ENCODE measurements at regions not wholly inside any gene's neighbourhood (a gene's known extent, or its start where the extent isn't known, plus 50 kb on each side); places are given as distances from the start of the nearest gene placed in this dataset.

DNA sequence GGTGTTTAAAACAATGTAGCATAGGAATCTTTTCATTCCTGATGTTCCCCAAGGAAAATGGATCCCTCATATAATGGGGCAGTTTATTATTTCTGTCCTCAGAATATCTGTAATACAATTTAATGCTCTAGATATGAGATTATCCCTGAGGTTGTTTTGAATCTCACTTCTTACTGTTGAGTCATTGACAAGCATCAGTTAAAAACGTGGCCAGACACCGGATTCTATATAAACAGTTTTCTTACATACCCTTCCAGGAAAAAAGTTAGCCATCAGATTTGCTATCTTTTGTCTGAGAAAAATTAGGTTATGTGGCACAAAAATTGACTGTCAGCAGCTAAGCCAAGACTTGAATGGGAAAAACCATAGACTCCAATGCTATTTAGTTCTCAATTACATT is 539.8 kb upstream of the CELF2 start:
- DNase-seq = no peak

DNA sequence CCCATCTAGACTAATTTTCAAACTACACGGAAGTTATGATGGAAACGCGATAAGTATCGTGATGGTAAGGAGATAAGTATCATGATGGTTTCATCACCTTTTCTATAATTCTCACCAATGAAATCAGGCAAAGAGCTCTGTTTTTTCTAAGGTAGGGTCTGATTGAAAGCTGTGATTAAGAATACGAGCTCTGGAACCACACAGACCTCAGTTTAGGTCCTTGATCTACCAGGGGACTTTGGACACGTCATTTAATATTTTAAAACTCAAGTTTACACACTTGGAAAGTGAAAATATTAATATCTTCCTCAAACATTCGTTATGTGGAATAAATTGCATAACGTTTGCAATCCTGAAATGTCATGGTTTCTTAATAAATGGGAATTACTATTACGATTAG is 538.2 kb upstream of the CELF2 start:
- DNase-seq = no peak

DNA sequence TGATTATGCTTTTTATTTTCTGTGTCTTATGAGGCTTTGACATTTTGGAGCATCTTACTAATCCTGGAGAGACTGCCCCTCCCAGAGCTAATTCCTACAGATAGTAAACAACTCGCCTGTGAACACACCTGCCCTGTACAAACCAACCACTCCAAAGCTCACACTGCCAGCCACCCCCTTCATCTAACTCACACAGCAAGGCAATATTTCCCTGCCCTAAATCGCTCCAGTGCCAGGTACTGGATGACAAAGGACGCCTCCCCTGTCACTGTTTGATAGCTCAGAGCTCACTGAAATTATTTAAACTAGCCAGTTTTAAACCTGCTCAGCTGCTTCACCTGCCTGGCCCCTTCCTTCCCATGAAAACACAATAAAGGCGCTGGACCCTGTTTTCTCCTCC is 535.1 kb upstream of the CELF2 start:
- no peak for DNase-seq

DNA sequence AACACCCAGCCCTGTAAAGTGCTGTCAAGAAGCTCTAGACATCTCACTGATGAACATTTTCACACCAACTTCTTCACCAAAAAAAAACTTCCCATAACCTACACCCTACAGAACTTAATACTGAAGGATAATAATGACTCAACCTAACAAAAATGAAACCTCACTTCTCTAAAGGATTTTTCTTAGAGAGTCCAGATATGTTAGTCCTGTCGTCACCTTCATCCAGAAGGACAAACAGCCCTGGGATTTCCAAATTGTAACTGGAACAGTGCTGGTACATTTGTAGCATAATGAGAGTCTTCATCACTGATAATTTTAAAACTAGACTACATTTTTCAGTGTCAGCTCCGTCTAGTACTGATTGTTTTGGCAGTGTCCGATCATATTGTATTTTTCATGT is 528.6 kb upstream of the CELF2 start:
- DNase-seq = no peak

DNA sequence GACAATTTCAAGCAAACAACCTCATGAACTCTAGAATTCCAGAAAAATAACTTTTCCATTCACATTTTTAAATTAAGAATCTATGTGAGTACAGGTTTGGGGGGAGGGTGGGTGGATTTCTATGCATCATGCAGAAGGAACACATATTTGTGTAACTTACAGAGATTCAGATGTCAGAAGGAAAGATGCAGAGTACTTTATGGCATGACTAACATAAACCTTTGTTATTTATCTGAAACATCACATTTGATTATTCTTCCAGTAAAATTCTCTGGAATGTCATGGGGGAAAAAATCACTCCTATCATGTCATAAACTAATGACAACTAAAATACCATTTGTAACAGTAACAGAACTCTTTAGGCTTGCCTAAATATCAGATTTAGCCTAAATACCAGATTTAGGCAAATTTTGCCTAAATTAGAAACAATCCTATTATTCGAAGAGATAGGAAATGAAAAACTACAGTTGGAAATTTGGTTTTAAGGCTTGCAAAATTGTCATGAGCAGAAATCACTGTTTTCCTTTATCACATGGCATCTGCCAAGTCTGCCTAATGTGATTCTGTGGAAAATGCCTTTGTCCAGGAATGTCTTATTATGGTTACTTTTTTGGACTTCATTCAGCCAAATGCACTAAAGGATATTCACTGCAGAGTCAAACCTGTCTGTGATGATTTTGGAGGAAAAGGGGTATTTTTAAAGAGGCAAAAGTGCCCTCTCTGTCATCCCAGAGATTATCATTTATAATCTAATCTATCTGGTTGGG is 527.7 kb upstream of the CELF2 start:
- no peak for DNase-seq

DNA sequence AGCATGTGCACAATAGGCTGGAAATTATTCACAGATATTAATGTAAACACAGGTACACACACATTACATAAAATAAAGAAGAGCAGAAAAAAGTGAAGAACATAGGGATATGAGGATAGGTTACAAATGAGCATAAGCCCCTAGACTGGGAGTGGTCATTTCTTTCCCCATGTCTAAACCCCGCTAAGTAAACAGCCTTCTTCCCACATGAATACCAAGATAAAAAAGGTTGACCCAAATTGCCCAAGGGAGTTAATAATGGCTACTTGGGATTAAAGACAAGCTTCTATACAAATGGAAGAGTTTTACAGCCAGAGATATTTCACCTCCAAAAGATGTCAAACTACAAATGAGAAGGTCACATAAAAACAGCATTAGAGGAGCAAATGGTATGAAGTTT is 527.1 kb upstream of the CELF2 start:
- no peak for DNase-seq

DNA sequence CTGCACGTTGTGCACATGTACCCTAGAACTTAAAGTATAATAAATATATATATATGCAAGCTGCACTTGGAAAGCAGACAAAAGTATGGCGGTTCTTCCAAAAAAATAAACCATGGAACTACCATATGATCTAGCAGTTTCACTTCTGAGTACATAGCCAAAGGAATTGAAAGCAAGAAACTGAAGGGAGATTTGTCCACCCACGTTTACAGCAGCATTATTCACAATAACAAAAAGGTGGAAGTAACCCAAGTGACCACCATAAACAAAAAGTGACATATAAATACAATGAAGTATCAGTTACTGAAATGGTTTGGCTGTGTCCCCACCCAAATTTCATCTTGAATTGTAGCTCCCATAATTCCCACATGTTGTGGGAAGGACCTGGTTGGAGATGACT is 525.3 kb upstream of the CELF2 start:
- DNase-seq = no peak

DNA sequence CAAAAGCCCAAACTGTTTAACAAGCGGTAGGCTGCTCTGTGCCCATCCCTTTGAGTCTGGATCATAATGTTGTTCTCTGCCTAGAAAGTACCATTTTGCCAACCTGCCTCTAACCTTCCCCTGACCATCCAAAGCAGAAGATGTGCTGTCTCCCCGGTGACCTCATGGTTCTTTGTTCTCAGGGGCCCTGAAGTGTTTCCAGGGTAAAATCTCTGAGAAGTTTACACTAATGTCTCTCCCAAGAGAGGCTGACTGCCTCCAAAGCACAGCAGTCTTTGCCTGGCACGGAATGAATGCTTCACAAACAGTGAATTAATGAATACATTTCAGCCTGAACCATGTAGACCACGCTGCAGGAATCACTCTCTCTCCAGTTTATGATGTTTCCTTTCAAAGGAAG is 523.8 kb upstream of the CELF2 start:
- no peak for DNase-seq

DNA sequence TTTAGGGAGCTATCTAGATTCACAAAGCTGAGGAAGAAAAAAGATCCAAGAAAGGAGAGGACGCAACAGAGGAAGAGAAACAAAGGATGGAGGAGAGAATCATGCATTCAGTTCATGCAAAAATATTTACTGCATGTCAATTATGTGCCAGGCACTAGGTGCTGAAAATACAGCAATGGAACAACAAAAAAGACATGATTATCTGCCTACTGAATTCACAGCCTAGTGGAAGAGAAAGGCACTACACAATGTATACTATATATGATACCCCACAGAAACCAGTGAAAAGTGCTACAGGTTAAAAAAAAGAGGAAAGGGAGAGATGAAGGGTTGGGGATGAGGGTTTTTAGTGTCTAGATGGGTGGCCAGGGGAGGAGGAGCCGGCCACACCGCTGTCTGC is 520.4 kb upstream of the CELF2 start:
- no peak for DNase-seq

DNA sequence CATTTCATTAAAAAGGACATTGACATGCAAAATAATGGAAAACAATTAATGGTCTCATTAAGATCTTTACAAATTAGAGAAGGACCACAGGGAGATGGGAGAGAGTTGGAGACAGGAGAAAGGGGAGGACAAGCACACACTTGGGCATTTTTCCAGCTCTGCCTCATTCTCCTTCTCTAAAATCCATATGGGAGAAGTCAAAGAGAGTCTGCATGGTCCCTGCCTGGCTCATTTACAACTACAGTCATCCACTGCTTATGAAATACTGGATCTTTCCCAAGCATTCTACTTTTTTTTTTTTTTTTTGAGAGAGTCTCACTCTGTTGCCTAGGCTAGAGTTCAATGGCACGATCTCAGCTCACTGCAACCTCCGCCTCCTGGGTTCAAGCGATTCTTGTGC is 518.9 kb upstream of the CELF2 start:
- no peak for DNase-seq

DNA sequence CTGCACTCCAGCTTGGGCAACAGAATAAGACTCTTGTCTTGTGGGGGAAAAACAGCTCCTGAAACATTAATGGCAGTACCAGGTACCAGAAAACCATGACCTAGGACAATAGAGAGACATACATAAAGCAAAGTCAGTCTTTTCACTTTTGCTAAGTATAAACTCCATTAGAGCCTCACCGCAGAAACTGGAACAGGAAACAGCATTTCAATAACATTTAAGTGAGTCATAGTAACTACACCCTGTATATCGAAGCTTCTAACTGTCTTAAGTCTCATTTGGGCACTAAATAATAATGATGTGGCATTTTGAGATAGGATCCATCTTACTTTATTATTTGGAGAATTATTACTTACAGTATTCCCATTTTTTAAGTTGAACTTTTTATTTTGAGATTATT is 517.8 kb upstream of the CELF2 start:
- no peak for DNase-seq

DNA sequence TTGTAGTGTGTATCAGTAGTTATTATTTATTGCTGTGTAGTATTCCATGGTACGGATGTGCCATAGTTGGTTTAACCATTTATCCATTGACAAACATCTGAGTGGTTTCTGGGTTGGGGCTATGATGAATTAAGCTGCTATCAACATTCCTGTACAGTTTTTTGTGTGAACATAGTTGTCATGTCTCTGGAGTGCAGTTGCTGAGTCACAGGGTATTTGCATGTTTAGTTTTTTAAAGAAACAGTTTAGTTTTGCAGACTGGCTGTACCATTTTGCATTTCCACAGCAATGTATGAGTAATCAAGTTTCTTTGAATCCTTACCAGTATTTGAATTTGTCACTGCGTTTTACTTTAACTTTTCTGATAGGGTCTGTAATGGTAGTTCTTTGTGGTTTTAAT is 516.7 kb upstream of the CELF2 start:
- DNase-seq = no peak

DNA sequence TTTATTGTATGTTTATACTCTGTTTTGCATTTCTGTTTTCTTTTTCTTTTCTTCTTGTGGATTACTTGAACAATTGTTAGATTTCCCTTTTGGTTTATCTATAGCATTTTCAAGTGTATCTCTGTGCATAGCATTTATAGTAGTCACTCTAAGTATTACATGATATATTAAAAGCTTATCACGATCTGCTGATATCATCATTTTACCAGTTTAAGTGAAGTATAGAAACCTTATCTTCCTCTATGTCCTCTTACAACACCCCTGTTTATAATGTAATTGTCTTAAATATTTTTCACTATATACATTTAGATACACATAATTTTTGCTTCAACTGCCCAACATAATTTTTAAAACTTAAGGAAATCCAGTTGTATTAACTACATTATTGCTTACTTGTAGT is 513.9 kb upstream of the CELF2 start:
- DNase-seq = no peak

DNA sequence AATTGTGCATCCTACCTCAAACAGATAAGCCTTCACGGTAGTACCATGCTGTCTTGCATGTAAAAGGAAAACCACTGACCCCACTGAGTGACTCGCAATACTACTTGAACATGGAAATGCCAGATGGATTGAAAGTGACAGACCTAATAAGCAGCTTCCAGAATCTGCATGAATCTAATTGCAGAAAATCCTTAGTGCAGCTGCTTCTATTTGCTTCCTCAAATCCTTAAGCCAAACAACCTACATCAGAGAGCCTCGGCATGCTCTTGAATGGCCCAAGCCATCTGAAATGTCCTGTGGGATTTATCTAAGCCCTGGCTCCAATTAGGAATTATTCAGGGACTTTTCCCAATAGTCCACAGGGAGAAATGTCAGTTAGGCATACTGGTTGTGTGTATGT is 509.5 kb upstream of the CELF2 start:
- DNase-seq = no peak

DNA sequence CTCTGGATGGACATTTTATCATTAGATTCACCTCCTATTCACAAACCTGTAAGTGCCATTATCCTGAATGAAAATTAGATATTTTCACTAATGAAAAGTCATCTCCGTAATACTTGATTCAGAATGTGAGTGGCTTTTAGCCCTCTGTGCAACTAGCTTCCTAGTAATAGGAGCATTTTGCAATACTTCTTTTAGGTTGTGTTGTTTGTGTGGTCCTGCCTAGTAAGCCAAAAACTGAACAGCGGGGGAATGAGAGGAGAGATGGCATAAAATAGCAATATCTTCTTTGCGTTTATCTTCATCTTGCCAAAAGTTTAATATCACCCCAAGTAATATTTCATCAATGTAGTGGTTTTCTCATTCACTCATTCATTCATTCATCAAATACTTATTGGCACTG is 507.5 kb upstream of the CELF2 start:
- no peak for DNase-seq

DNA sequence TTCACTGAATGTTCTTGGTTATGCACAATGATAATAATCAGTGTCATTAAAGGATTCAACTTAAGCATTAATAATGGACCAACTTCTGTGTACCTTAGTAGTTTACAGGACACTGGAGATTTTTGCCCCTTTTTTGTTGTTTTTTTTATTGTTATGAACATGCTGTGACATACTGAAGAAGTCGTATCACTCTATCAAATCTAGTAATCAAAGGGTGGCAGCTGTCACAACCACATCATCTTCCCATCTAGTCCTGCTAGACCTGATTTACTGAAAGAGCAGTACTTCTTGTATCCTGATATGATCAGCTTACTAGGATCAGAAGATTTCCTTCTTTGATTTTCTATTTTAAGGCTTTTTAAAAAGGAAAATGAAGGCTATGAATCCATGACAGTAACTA is 504.6 kb upstream of the CELF2 start:
- DNase-seq = no peak

DNA sequence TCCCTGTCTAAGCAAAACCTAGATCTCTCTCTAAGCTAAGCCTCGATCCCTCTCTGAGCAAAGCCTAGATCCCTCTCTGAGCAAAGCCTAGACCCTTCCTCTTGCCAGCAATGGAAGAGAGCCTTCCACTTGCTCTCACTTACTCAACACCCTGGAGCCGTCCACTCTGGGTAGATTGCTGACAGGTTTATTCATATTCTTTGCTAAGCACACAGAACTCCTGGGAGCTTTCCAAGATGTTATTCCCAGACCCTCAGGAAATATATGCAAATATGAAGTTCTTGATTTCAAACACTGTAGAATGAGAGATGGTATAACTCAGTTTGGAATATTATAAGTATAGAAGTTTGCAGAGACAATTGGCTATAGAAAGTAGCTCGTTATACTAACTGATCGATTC is 503.8 kb upstream of the CELF2 start:
- DNase-seq = no peak

DNA sequence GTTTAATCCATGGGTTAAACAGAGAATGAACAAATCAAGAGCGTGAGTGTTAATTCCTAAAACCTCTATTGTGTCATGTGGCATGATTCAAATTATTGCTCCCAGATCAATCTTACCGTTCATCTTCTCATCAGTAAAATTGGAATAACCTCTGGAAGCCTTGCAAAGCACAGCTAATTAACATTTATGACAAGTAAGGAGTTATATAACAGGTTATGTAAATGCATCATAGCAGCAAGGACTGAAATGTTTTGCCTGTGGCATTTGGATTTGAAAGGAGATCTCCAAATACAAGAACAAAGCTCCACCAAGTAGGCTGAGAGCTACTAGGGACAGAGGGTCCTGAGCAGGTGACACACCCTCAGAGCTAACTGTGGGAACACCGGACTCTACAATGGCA is 502.9 kb upstream of the CELF2 start:
- no peak for DNase-seq

DNA sequence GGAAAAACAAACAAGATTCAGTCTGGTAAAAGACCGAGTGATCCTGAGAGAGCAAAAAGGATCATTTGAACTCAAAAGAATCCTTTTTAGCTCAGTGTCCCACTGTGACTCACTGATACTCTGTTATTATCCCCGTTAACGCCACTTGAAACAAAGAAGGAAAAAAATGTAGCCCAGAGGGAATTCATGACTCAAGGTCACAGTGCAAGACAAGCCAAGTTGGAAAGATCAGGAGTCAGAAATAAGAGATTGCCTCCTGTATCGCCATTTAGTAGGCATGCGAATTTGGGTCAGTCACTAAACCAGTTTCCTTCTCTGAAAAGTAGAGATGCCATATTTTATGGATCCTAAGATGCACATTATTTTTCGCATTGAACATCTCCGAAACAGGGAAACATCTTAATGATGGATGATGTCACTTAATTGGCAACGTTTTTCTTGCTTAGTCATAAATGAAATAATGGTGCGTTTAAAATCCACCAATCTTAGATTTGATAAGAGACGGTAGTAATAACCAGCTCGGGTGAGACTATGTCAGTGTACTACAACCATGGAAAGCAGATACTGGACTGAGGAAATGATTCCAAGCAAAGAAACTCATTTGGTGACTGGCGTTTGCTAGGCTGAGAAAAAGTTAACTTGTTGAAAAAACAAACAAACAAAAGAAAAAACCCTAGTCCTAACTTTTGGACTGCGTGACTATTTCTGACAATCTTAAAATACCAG is 502.0 kb upstream of the CELF2 start:
- no peak for DNase-seq

DNA sequence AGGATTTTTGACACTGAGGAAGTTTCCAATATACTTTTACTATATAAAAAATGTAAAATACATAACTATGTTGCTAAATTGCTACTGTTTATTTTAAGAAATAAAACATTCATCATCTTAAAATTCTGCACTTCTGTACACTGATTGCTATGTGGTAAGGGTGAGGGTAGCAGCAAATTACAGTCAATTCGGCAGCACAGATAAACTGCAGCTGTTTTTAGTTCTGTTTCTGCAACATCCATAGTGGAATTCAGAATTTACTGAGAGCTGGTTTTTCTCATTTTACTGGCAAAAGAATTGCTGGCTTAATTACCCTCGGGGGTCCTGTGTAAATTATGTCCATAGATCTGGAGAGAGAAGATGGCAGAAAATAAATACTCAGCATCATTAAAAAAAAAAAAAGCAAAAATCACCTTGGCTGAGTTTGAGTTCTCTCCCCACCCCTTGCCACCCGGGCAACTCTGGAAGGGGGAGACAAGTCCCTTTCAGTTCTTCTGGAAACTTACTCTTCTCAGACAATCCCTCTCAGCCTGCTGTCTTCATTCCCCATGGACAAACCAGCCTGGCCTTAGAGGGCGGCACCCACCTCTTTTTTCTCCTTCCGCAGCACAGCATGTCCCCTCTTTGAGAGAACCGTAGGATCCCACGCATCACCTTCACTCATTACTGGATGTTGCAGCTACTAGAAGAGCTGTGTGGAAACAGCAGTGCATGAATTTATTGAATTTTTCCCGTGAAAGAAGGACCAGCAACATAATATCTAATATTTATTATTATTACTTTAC is 501.1 kb upstream of the CELF2 start:
- DNase-seq = no peak

DNA sequence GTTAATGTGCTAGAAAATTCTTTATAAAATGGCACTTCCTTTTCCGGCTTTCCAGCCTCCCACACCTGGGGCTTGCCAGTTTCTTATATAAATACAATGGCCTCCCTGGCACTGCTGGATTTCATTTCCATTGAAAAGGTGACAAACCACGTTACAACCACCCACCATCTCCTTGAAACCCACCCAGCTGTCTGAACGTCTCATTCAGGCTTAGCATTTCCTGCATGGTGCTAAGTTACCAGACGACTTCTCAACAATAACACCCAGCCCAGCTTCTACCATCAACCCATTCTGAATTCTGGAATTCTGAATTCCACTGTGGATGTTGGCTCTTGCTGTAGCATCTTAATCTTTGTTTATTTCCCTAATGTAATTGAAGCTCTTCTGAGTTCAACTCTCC is 499.8 kb upstream of the CELF2 start:
- no peak for DNase-seq

DNA sequence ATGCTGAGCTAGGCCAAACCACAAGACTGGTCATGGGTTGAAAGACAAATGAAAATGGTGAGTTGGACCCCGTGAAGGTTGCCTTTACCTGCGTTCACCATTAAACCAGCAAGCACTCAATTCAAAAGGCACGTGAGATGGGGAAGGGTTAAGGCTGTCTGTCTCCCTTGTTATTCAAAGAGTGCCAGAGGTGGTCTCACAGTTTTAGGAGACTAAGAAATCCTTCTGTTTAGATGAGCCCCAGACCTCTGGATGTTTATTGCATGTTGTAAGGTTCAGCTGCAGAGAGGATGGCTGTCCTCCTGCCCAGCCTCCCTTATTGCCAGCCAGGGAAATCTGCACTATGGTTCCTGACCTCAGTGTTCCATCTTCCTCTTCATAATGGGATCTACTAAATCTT is 498.0 kb upstream of the CELF2 start:
- DNase-seq = no peak

DNA sequence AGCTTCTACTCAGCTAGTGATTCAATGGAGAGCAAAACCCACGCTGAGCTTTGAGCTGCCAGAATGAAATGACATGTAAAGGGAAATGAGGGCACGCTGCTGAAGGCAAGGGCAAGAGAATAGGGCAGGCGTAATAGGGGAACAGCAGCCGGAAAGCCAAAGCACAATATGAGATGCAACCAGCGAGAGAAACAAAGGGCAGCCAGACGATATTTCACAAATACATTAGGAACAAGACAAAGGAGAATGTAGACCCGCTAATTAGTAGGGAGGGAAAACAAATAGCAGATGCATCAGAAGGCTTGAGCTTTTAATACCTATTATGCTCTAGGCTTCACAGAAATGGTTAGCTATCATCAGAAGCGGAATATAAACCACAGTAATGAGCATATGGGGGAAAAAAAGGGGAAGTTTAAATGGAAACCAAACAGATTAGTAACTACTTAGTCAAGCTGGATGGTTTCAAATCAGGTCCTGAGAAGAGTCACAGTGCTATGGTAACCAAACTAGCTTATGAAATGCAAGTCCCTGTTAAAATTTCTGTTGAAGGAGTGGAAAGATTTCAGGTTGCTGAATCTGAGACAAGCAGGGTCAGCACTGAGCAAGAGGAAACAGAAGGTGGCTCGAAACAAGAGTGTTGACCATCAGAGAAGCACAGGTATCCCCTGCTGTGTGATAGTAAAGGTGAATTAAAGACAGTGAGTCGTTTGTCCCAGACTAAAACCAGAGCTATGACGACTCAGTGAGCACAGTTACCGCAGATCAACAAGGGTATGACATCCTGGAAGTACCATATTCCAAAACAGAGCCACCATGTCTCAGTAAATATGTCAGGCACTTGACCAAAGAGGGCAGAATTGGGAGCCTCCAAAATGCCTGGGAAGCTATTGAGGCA is 496.9 kb upstream of the CELF2 start:
- DNase-seq = no peak

Data from CD4-positive, alpha-beta T cell treated with Interleukin-12 subunit alpha and Interleukin-12 subunit beta, for 1 hour (primary cell).